IMR-90 (cell line): ENCODE measurements at regions not wholly inside any gene's neighbourhood (a gene's known extent, or its start where the extent isn't known, plus 50 kb on each side); places are given as distances from the start of the nearest gene placed in this dataset.

Experiments used
- BHLHE40 ChIP-seq: fragments of 150-350 bp; IDR thresholded peaks from 2 replicates; pipeline ENCODE4 v1.6.1; 2016; ENCODE audit warnings: mild to moderate bottlenecking, low read depth, low read length
- CEBPB ChIP-seq: IDR thresholded peaks from 2 replicates; pipeline ENCODE4 v1.6.1; 2012; ENCODE audit warnings: low read depth, low read length, improper control_type of control experiment
- CHD1 ChIP-seq: IDR thresholded peaks from 2 replicates; pipeline ENCODE4 v1.6.1; 2012; ENCODE audit warnings: low read depth, low read length, improper control_type of control experiment
- MXI1 ChIP-seq: IDR thresholded peaks from 2 replicates; pipeline ENCODE4 v1.6.1; 2012; ENCODE audit warnings: low read depth, mild to moderate bottlenecking, low read length, moderate library complexity, borderline replicate concordance
- POLR2A ChIP-seq: IDR thresholded peaks from 2 replicates; pipeline ENCODE4 v1.6.1; 2012; ENCODE audit warnings: mild to moderate bottlenecking, low read depth, low read length
- RAD21 ChIP-seq: IDR thresholded peaks from 2 replicates; pipeline ENCODE4 v1.6.1; 2012; ENCODE audit warnings: low read length, improper control_type of control experiment
- RCOR1 ChIP-seq: IDR thresholded peaks from 2 replicates; pipeline ENCODE4 v1.6.1; 2012; ENCODE audit warnings: mild to moderate bottlenecking, low read length, improper control_type of control experiment; ENCODE audit not compliant: insufficient replicate concordance
- RFX5 ChIP-seq: IDR thresholded peaks from 2 replicates; pipeline ENCODE4 v1.8.0; 2012; ENCODE audit warnings: low read depth, mild to moderate bottlenecking, low read length, moderate library complexity
- SMC3 ChIP-seq: fragments of 150-350 bp; IDR thresholded peaks from 2 replicates; pipeline ENCODE4 v1.6.1; 2016; ENCODE audit warnings: low read depth, mild to moderate bottlenecking, antibody characterized with exemption, low read length, moderate library complexity
- TF ChIP-seq, protein P1 (sequence below): conservative IDR thresholded peaks from 2 replicates; pipeline ENCODE4 v1.5.1; 2012; ENCODE audit warnings: mild to moderate bottlenecking, low read depth, low read length, improper control_type of control experiment
- TF ChIP-seq, protein P2 (sequence below): fragments of 150-350 bp; IDR thresholded peaks from 2 replicates; pipeline ENCODE4 v1.6.1; 2016; ENCODE audit warnings: low read depth, mild to moderate bottlenecking, low read length, moderate library complexity, borderline replicate concordance

DNA sequence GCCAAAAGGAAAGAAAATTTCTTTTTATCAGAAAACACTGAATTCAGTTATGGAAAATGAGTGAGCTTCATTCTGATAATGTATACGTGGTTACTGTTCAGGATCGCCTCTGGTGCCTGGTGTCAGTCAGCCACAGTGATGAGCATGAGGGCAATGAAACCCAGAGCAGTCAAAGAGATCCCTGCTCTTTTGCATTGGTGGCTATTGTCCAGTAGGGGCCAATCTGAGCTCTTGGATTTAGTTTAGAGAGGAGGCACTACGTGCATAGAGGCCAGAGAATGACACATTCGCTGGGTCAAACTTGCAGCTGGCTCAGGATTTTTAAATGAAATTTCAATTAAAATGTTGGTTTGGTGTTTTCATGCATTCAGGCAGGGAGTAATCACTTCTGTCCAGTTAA lies 522.9 kb downstream of the TMEM182 start:
- TF ChIP-seq, protein P1, sequence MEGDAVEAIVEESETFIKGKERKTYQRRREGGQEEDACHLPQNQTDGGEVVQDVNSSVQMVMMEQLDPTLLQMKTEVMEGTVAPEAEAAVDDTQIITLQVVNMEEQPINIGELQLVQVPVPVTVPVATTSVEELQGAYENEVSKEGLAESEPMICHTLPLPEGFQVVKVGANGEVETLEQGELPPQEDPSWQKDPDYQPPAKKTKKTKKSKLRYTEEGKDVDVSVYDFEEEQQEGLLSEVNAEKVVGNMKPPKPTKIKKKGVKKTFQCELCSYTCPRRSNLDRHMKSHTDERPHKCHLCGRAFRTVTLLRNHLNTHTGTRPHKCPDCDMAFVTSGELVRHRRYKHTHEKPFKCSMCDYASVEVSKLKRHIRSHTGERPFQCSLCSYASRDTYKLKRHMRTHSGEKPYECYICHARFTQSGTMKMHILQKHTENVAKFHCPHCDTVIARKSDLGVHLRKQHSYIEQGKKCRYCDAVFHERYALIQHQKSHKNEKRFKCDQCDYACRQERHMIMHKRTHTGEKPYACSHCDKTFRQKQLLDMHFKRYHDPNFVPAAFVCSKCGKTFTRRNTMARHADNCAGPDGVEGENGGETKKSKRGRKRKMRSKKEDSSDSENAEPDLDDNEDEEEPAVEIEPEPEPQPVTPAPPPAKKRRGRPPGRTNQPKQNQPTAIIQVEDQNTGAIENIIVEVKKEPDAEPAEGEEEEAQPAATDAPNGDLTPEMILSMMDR = no peak
- TF ChIP-seq MXI1 = no peak
- TF ChIP-seq POLR2A = no peak
- TF ChIP-seq CEBPB = no peak
- no peak for TF ChIP-seq RAD21
- no peak for TF ChIP-seq BHLHE40
- no peak for TF ChIP-seq SMC3
- TF ChIP-seq, protein P2, sequence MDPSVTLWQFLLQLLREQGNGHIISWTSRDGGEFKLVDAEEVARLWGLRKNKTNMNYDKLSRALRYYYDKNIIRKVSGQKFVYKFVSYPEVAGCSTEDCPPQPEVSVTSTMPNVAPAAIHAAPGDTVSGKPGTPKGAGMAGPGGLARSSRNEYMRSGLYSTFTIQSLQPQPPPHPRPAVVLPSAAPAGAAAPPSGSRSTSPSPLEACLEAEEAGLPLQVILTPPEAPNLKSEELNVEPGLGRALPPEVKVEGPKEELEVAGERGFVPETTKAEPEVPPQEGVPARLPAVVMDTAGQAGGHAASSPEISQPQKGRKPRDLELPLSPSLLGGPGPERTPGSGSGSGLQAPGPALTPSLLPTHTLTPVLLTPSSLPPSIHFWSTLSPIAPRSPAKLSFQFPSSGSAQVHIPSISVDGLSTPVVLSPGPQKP = no peak
- no peak for TF ChIP-seq RCOR1
- no peak for TF ChIP-seq CHD1
- no peak for TF ChIP-seq RFX5
